RCC 7860 (cell line): ENCODE measurements at regions not wholly inside any gene's neighbourhood (a gene's known extent, or its start where the extent isn't known, plus 50 kb on each side); places are given as distances from the start of the nearest gene placed in this dataset.

ENCODE experiments used
- DNase-seq: peaks from one replicate; pipeline ENCODE4 v3.0.0-alpha.2; 2015; ENCODE audit warnings: low spot score
- FAIRE-seq: peaks from 2 replicates; lab custom pipeline; 2012; peaks lifted over from hg19 to GRCh38; lab: Jason Lieb, UNC

DNA sequence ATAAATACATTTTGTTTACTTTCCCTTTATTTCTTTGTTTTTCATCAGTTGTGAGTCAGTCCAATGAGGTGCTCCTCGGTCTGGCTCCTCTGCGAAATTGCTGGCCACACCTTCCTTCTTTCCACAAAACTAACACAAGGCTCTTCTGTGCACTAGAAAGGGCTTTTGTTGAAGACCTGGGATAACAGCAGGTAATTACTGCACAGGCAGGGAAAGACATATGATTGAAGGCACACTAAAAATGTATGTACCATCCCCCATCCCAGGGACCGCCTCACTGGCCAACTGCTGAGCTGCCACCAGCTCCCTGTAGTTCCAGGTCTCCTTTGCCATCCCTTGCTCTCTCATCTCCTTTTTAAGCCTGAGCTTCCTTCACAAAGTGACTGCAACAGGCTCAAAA, 180.5 kb downstream of the EFNB2 start:
- no peak for FAIRE-seq

DNA sequence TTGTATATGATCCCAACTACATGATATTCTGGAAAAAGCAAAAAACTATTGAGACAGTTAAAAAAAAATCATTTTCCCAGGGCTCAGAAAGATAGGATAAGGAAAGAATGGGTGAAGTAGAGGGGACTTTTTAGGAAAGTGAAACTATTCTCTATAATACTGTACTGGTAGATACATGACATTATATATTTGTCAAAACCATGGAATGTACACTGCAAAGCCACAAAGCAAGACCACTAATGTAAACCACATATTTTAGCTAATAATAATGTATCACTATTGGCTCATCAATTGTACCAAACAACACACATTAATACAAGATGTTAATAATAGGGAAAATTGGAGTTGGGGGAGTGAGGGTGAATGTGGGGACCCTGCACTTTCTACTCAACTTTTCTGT, 182.6 kb downstream of the EFNB2 start:
- DNase-seq = no peak
- FAIRE-seq = no peak

More for the DNA sequence above, 180.5 kb downstream of the EFNB2 start:
- no peak for DNase-seq

- FAIRE-seq = no peak
- DNase-seq = no peak
Observed at GRCh38 chr13:106351251-106351650, 184.2 kb downstream of the EFNB2 start.

GRCh38 chr13:106350208-106350607, 185.3 kb downstream of the EFNB2 start:
- DNase-seq (no peak), FAIRE-seq (no peak)

- FAIRE-seq (no peak), DNase-seq (peak; percentile 61)
Observed at GRCh38 chr13:106349080-106349931, 186.2 kb downstream of the EFNB2 start.

- FAIRE-seq = peak; percentile 61
- DNase-seq = peak; percentile 78
Observed at GRCh38 chr13:106348075-106348840, 187.2 kb downstream of the EFNB2 start.

GRCh38 chr13:106344342-106344741, 191.1 kb downstream of the EFNB2 start:
- FAIRE-seq (no peak), DNase-seq (no peak)

- DNase-seq = no peak
- no peak for FAIRE-seq
Observed at GRCh38 chr13:106343836-106344235, 191.6 kb downstream of the EFNB2 start.

DNA sequence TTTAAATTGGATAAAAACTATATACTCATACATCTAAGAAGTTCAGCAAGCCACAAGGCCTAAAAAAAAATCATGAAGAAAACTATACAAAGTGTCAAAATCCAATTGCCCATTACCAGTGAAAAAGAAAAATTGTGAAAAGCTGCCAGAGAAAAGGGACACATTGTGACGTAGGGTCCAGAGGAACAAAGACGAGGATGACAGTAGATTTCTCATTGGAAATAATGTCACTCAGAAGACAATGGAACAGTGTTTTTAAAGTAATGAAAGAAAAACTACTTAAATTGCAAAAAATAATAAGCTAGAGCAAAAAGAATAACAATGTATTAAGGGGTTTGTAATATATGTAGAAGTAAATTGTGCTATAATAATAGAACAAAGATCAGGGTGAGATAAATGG, 195.2 kb downstream of the EFNB2 start:
- DNase-seq = no peak
- no peak for FAIRE-seq

DNA sequence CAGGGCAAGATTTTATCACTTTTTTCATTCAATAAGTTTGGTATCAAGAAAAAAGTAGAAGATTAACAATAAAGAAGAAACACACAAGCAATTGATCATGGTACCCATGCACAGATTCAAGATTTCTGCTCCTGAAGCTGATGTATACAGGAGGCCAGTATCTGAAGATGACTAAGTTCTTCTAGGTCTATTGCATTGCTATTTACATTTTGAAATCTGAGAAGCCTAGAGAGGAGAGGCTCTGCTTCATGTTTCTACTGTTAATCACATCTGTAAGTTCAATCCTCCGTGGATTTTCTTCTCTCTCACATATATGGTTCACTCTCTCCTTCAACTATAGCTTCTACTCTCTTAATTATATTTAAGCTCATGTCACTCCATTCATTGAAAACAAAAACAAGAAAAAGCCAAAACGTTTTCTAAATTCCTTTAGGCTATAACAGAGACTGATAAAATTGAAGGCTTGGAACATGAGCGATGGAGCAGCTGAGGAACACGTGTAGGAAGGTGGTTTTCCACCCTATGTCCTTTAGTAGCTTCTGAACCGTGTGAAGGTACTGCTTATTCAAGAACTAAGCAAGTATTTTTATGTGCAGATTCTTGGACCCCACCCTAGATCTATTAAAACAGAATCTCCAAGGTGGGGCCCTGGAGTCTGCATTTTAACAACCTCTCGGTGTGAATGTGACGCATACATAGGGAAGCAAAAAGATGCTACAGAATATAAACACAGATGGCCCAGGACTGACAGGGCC, 198.2 kb downstream of the EFNB2 start:
- no peak for DNase-seq
- FAIRE-seq = no peak

GRCh38 chr13:106336668-106337067, 198.8 kb downstream of the EFNB2 start:
- DNase-seq (no peak), FAIRE-seq (no peak)

DNA sequence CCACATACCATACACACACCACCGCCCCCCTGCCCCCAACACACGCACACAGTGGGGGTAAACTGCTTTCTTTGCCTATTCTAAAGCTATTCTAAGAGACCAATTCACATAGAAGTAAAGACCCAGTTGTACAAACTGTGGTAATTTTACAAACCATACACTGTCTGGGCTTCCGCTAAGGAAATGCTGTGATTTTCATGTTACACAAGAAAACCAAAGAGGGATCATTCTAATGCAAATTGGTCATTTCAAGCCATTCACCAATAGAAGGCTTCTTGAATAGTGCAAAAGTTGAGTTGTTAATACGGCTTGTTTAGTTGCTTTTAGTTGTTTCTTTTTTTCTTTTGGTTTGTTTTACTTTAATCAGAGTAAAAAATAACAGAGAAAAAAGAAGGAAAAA, 202.8 kb downstream of the EFNB2 start:
- DNase-seq (no peak), FAIRE-seq (no peak)

DNA sequence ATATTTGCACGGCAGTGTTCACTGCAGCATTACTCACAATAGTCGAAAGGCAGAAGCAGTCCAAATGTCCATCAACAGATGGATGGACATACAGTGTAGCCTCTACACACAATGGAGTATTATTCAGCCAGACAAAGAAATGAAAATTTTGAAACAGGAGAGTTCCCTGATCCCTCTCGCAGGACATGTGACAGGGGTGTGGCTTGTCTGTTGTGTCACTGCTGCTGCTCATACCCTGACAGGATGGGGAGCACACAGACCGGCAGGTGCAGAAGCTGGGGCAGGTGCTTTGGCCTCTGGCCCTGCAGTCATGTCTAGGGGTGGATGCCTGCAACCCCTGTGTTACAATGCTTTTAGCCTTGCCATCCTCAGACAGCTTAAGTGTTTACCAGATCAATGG, 204.3 kb downstream of the EFNB2 start:
- no peak for DNase-seq
- FAIRE-seq = no peak

DNA sequence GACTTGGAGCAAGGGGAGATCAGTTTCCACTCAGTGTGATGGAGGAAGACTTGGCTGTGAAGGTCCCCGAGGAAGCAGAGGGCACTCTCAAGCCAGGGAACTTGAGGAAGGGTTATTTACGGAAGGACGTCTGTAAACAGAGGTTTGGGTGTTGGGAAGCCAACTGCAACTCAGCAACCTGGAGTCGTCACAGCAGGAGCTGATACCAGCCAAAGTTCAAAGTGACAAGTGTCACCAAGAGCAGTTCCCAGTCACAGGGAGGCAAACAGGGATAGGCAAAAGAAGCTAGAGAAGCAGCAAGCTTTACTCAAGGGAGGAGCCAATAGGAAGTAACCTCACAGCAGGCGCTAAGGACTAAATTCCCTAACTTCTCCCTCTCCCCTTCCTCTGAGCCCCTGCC, 205.5 kb downstream of the EFNB2 start:
- FAIRE-seq (no peak), DNase-seq (no peak)

- FAIRE-seq = no peak
- no peak for DNase-seq
Observed at GRCh38 chr13:106326751-106327150, 208.7 kb downstream of the EFNB2 start.

- FAIRE-seq (no peak), DNase-seq (no peak)
Observed at GRCh38 chr13:106324444-106324843, 211.0 kb downstream of the EFNB2 start.

GRCh38 chr13:106322628-106323027, 212.8 kb downstream of the EFNB2 start:
- FAIRE-seq (no peak), DNase-seq (no peak)

- peak; percentile 66 for FAIRE-seq
- DNase-seq = peak; percentile 67
Observed at GRCh38 chr13:106318941-106319411, 216.5 kb downstream of the EFNB2 start.

GRCh38 chr13:106314417-106314816, 221.0 kb downstream of the EFNB2 start:
- FAIRE-seq (no peak), DNase-seq (no peak)

DNA sequence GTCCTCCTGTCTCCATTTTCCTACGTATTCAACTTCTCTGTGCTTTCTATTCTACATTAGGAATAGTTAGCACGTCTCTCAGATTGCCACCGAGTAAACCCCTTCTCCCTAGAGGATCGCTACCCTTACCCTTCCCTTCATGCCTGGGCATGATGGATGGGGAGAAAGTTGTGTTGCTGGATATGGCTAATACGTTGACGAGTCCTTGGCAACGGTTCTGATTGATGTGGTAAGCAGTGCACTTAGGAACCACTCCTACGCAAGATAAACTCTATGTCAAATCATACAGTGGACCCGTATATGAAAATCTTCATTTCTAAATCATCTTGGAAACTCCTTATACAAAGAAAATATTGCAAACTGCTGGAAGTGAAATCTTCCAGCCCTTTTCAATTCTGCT, 224.5 kb downstream of the EFNB2 start:
- FAIRE-seq = no peak
- DNase-seq = no peak

- no peak for DNase-seq
- no peak for FAIRE-seq
Observed at GRCh38 chr13:106310291-106310865, 225.1 kb downstream of the EFNB2 start.
